Stimulated activated CD4-positive, alpha-beta T cell treated with anti-CD3 and anti-CD28 coated beads, Interleukin-12 subunit alpha, Interleukin-12 subunit beta, amount 100 ng/mL, for 24 hours (primary cell): ENCODE measurements at regions not wholly inside any gene's neighbourhood (a gene's known extent, or its start where the extent isn't known, plus 50 kb on each side); places are given as distances from the start of the nearest gene placed in this dataset.

Experiments
- DNase-seq, 2 experiments: peaks; one replicate each; pipeline ENCODE4 v3.0.0-alpha.2; 2020; ENCODE audit warnings: low read depth in 2 of 2

- no peak for DNase-seq
Observed at GRCh38 chr3:127350172-127351050, 62.6 kb upstream of the PRR20G start.

- no peak for DNase-seq
Observed at GRCh38 chr3:127349501-127350171, 61.8 kb upstream of the PRR20G start.

GRCh38 chr3:127342735-127343134, 54.9 kb upstream of the PRR20G start:
- DNase-seq: no peak

- no peak for DNase-seq
Observed at GRCh38 chr3:127339928-127340861, 52.3 kb upstream of the PRR20G start.

- no peak for DNase-seq
Observed at GRCh38 chr3:127339016-127339415, 51.2 kb upstream of the PRR20G start.

- DNase-seq: no peak
Observed at GRCh38 chr3:127337911-127338531, 50.2 kb upstream of the PRR20G start.
